Glomerular endothelial cell (primary cell): ENCODE measurements at regions not wholly inside any gene's neighbourhood (a gene's known extent, or its start where the extent isn't known, plus 50 kb on each side); places are given as distances from the start of the nearest gene placed in this dataset.

Experiments used
- DNase-seq: peaks from one replicate; pipeline ENCODE4 v3.0.0-alpha.2; 2011; ENCODE audit warnings: low read depth, low spot score; ENCODE audit errors: extremely low read depth

- DNase-seq = no peak
Observed at GRCh38 chr3:154496978-154497377, 67.0 kb upstream of the GPR149 start.

DNA sequence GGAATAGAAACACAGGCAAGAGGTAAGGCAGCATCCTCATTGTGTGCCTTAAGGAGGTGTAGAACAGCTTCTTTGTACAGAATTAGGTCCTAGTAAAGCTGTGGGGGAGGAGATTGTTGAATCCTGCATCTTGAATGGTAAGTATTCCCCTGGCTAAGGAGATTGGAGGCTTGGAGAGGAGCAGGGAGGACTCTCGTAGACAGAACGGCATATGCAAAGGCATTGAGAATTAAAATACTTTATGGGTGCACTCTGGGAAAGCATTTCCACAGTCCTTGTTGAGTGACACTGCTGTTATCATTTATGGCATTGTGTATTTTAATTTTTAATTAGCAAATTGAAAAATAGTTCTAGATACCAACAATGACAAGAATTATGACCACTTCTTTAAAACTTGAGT is 66.5 kb upstream of the GPR149 start:
- no peak for DNase-seq

- no peak for DNase-seq
Observed at GRCh38 chr3:154486949-154487348, 57.0 kb upstream of the GPR149 start.

DNA sequence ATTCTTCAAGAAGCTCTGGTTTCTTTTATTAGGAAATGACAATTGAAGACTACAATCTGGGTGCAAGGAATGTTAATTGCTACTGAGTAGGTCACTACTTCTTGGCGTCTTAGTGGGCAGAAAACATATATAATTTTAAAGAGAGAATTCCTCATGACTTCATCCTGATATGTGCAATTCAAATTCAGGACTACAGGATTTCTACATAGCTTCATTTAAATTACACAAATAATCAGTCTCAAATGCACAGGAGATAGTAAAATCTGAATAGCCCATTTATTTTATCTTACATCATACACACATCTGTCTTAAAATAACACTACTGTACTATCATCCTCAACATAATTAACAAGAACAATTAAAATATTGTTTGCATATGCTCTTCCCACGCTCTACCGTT is 52.5 kb upstream of the GPR149 start:
- no peak for DNase-seq

DNA sequence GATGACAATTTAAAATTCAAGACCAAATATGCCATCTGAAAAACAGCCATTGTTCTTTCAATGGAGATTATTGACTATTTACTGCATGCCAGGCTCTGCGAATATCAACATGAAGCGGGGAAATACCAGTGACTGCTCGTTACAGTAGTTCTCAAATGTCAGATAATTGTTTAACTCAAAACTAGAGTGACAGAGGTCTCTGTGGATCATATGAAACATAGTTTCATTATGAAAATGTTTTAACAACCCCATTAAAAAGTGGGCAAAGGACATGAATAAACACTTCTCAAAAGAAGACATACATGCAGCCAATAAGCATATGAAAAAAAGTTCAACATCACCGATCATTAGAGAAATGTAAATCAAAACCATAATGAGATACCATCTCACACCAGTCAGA is 50.0 kb upstream of the GPR149 start:
- DNase-seq = no peak
